ENCODE measurements at regions not wholly inside any gene's neighbourhood (a gene's known extent, or its start where the extent isn't known, plus 50 kb on each side); places are given as distances from the start of the nearest gene placed in this dataset.

DNA sequence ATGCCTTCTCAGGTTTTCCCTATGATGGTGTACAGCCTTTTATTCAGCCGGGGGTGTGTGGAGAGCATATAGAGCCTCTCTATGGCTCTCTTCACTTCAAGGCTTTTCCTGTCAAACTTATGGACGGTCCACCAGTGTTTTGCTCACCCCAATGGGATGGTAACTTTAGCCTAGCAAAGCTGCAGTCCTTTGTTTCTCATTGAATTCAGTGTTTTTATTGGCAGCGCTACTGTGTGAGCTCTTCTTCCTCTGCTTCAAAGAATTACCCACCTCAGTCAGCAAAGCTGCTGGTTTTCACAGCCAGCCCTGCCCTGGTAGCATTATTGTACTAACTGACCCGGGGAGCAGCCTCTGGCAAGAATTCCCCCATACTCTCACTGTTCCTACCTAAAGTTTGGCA, 145.3 kb upstream of the RRP15 start:
- H4K20me1 ChIP-seq (ENCODE audit: control insufficient read depth, insufficient read depth, insufficient read length): no peaks in the 10 kb centered on the region
- no peak overlapping the region for H3K18ac ChIP-seq (ENCODE audit: insufficient read length, low read depth, low read length)
- H3K14ac ChIP-seq (ENCODE audit: insufficient read depth, low read length): no peak overlapping the region
- H3K23ac ChIP-seq (ENCODE audit: insufficient read length, low read depth, low read length): no peak overlapping the region
- TF ChIP-seq, protein P1, sequence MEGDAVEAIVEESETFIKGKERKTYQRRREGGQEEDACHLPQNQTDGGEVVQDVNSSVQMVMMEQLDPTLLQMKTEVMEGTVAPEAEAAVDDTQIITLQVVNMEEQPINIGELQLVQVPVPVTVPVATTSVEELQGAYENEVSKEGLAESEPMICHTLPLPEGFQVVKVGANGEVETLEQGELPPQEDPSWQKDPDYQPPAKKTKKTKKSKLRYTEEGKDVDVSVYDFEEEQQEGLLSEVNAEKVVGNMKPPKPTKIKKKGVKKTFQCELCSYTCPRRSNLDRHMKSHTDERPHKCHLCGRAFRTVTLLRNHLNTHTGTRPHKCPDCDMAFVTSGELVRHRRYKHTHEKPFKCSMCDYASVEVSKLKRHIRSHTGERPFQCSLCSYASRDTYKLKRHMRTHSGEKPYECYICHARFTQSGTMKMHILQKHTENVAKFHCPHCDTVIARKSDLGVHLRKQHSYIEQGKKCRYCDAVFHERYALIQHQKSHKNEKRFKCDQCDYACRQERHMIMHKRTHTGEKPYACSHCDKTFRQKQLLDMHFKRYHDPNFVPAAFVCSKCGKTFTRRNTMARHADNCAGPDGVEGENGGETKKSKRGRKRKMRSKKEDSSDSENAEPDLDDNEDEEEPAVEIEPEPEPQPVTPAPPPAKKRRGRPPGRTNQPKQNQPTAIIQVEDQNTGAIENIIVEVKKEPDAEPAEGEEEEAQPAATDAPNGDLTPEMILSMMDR (conservative IDR thresholded peaks at IDR 0.05): no peak
- H3K79me2 ChIP-seq (ENCODE audit: insufficient read depth, low read length): no peaks in the 10 kb centered on the region
- H2AK5ac ChIP-seq (ENCODE audit: insufficient read length, low read length): no peak overlapping the region
- H3K4me3 Mint-ChIP-seq: no peak overlapping the region
- no peaks in the 10 kb centered on the region for H3K79me1 ChIP-seq (ENCODE audit: insufficient read depth, low read depth, low read length, poor library complexity, severe bottlenecking)
- no peak overlapping the region for H3K4me2 ChIP-seq (ENCODE audit: insufficient read depth, insufficient read length, low read length)
- no peak overlapping the region for H4K8ac ChIP-seq (replicated peaks; ENCODE audit: insufficient read length, low read depth, low read length)
- no peak overlapping the region for H3K27ac ChIP-seq (ENCODE audit: insufficient read length, low read depth, low read length)
- no CpG with 5 or more reads among the region's 4 CpGs for WGBS (ENCODE audit: extremely low coverage, insufficient read length, low lambda C conversion rate)
- no peaks in the 10 kb centered on the region for H3K4me1 Mint-ChIP-seq
- no peak overlapping the region for H3K4ac ChIP-seq (ENCODE audit: low read depth, low read length)
- no peak overlapping the region for H2BK12ac ChIP-seq (ENCODE audit: insufficient read length, low read depth, low read length)
- H3K36me3 Mint-ChIP-seq (ENCODE audit: insufficient read depth in 1 of 3, low read depth in 3 of 3): no peaks in the 10 kb centered on the region
- H3K27me3 Mint-ChIP-seq (ENCODE audit: low read depth): no peaks in the 10 kb centered on the region
- no peak overlapping the region for H4K91ac ChIP-seq (ENCODE audit: insufficient read length, low read depth, low read length)
- no peaks in the 10 kb centered on the region for H3K4me1 ChIP-seq (ENCODE audit: insufficient read depth, low read length)
- no peaks in the 10 kb centered on the region for H3K27me3 ChIP-seq (ENCODE audit: insufficient read depth, low read length)
- DNase-seq: no peak
- H3K27ac Mint-ChIP-seq: 0 out of 7 replicates have a peak overlapping the region, but pooled peaks of 1 of the 3 experiments have one; percentile 50
- H3K9me3 ChIP-seq (ENCODE audit: control insufficient read depth, low read depth, low read length): no peaks in the 10 kb centered on the region
- H4K5ac ChIP-seq (ENCODE audit: insufficient read length, low read depth, low read length): no peak overlapping the region
- H2BK20ac ChIP-seq (ENCODE audit: low read depth, low read length, poor library complexity, severe bottlenecking): no peak overlapping the region
- no peak overlapping the region for H2AFZ ChIP-seq (ENCODE audit: low read length)
- H3T11ph ChIP-seq (ENCODE audit: low read length): no peak overlapping the region
- no peak overlapping the region for H3K56ac ChIP-seq (ENCODE audit: insufficient read length, low read depth, low read length)
- H3K23me2 ChIP-seq (ENCODE audit: insufficient read length, low read depth, low read length, poor library complexity, severe bottlenecking): no peaks in the 10 kb centered on the region
- no peak overlapping the region for H2BK120ac ChIP-seq (ENCODE audit: low read depth, low read length, poor library complexity, severe bottlenecking)
- no peak overlapping the region for H2BK5ac ChIP-seq (ENCODE audit: insufficient read length, low read length)
- no peak overlapping the region for H2BK15ac ChIP-seq (ENCODE audit: low read depth, low read length)
- no peaks in the 10 kb centered on the region for H3K9me3 Mint-ChIP-seq
- H3K9ac ChIP-seq (ENCODE audit: extremely low read depth, insufficient read length, low read length): no peak overlapping the region

Data from H9 (cell line).